ENCODE measurements at regions not wholly inside any gene's neighbourhood (a gene's known extent, or its start where the extent isn't known, plus 50 kb on each side); places are given as distances from the start of the nearest gene placed in this dataset.
"Not testable (repeated sequence)": the region's sequence is repeated elsewhere in the genome, so short reads cannot be mapped to it uniquely, and the experiment has no call there.

DNA sequence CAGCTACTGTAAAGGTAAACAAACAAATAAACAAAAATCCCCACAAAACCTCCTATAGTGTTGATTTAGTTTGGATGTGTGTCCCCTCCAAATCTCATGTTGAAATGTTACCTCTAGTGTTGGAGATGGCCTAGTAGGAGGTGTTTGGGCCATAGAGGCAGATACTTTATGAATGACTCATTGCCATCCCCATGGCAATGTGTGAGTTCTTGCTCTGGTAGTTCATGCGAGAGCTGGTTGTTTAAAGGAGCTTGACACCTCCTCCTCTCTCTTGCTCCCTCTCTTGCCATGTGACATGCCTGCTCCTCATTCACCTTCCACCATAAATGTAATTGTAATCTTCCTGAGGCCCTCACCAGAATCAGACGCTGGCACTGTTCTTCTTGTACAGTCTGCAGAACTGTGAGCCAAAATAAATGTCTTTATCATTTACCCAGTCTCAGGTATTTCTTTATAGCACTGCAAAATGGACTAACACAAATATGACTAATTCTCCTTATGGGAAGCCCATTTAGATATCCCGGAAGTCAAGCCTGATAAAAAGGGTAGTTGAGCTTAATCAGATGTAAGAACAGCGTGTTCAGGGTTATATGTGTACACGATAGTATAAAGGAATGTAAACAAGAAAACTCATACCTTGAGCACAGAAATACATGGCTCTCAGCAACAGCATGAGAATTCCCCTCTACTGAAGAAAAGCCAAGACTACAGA lies 99.1 kb downstream of the MALL start:
- WGBS, 3 donors: no CpG with 5 or more reads among the region's 5 CpGs
- H3K4me1 ChIP-seq (ENCODE audit: control insufficient read depth in 3 of 3, insufficient read depth in 2 of 3, low read depth in 1 of 3, low read length in 2 of 3); DNase-seq; H3K27ac ChIP-seq (ENCODE audit: low read depth in 1 of 3, low read length in 2 of 3); H3K27me3 ChIP-seq (ENCODE audit: control insufficient read depth in 3 of 3, insufficient read depth in 3 of 3, low read length in 3 of 3); H3K36me3 ChIP-seq (ENCODE audit: control insufficient read depth in 3 of 3, insufficient read depth in 2 of 3, low read depth in 1 of 3, low read length in 3 of 3); H3K9me3 ChIP-seq (ENCODE audit: control insufficient read depth in 2 of 2, insufficient read depth in 1 of 2, low read depth in 1 of 2, low read length in 1 of 2); FAIRE-seq; H3K4me3 ChIP-seq (ENCODE audit: low read depth in 1 of 3, low read length in 3 of 3): not testable (repeated sequence)

DNA sequence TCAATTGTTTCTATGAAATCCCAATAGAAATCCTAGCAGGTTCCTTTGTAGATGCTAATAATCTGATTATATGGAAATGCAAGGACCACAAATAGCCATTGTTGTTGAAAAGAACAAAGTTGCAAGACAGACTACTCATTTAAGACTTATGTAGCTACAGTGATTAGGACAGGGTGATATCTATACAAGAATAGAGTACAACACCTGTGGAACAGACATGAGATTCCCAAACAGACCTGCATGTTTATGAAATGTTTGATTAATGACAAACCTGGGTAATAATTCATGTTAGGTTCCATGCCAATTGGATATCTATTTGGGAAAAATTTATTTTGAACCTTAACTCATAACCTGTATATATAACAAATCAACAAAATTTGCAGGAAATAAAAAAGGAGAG lies 95.4 kb downstream of the MALL start:
- not testable (repeated sequence) for H3K4me1 ChIP-seq (ENCODE audit: control insufficient read depth in 3 of 3, insufficient read depth in 2 of 3, low read depth in 1 of 3, low read length in 2 of 3); H3K27me3 ChIP-seq (ENCODE audit: control insufficient read depth in 3 of 3, insufficient read depth in 3 of 3, low read length in 3 of 3); H3K36me3 ChIP-seq (ENCODE audit: control insufficient read depth in 3 of 3, insufficient read depth in 2 of 3, low read depth in 1 of 3, low read length in 3 of 3); H3K9me3 ChIP-seq (ENCODE audit: control insufficient read depth in 2 of 2, insufficient read depth in 1 of 2, low read depth in 1 of 2, low read length in 1 of 2); FAIRE-seq; DNase-seq; H3K4me3 ChIP-seq (ENCODE audit: low read depth in 1 of 3, low read length in 3 of 3); H3K27ac ChIP-seq (ENCODE audit: low read depth in 1 of 3, low read length in 2 of 3)

DNA sequence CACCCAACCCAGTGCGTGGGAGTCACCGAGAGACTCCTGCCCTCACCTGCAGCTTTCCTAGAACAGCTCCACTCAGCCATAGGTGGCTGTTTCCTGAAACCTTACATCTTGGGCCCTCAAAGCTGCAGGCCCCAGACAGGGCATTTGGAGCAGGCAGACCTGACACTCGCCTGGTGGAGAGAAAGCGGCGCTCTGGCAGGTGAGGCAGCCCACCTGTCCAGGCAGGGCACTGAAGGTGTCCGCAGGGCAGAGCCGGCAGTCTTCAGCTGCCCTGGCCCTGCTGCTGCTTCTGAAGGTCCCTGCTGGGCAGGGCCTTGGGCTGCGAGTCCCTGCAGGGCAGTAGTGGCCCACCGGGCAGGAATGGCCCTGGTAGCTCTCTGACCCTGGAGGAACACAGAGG lies 93.3 kb downstream of the MALL start:
- H3K4me3 ChIP-seq (ENCODE audit: low read depth in 1 of 3, low read length in 3 of 3); H3K4me1 ChIP-seq (ENCODE audit: control insufficient read depth in 3 of 3, insufficient read depth in 2 of 3, low read depth in 1 of 3, low read length in 2 of 3); H3K27ac ChIP-seq (ENCODE audit: low read depth in 1 of 3, low read length in 2 of 3); H3K36me3 ChIP-seq (ENCODE audit: control insufficient read depth in 3 of 3, insufficient read depth in 2 of 3, low read depth in 1 of 3, low read length in 3 of 3); DNase-seq; H3K27me3 ChIP-seq (ENCODE audit: control insufficient read depth in 3 of 3, insufficient read depth in 3 of 3, low read length in 3 of 3); H3K9me3 ChIP-seq (ENCODE audit: control insufficient read depth in 2 of 2, insufficient read depth in 1 of 2, low read depth in 1 of 2, low read length in 1 of 2); FAIRE-seq: not testable (repeated sequence)
- WGBS, 3 donors: 91 to 98% (median 95%) methylated on average over 5 of the region's 9 CpGs

DNA sequence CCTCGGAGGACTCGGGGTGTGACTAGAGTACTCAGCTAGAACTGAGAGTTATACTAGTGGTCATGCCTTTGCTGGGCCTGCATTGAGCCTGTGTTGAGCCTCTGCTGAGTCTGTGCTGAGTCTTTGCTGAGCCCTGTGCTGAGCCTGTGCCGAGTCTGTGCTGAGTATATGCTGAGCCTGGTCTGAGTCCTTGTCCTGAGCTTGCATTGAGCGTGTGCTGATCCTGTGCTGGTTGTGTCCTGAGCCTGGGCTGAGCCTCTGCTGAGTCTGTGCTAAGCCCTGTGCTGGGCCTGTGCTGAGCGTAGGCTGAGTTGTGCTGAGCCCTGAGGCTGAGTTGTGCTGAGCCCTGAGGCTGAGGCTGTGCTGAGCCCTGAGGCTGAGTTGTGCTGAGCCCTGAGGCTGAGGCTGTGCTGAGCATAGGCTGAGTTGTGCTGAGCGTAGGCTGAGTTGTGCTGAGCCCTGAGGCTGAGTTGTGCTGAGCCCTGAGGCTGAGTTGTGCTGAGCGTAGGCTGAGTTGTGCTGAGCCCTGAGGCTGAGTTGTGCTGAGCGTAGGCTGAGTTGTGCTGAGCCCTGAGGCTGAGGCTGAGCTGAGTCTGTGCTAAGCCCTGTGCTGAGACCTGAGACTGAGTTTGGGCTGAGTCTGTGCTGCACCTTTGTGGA lies 89.4 kb downstream of the MALL start:
- WGBS, 3 donors: 85 to 86% (median 86%) methylated on average over 4 to 5 of the region's 8 CpGs
- not testable (repeated sequence) for H3K36me3 ChIP-seq (ENCODE audit: control insufficient read depth in 3 of 3, insufficient read depth in 2 of 3, low read depth in 1 of 3, low read length in 3 of 3); FAIRE-seq

DNA sequence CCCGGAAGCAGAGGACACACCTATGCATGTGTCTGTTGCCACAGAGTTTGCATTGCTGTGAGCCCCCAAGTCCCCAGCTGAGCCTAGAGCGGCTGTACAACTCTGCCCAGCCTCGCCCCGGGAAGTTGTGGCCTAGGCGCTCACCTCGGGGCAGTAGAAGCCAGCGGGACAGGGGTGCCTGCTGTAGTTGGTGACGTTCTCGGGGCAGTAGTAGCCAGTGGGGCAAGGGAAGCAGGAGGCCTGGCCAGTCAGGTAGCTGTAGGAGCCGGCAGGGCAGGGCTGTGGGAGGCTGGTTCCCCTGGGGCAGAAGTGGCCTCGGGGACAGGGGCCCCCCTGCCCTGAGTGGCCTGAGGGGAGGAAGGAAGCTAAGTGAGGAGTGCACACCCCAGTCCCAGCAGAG lies 87.2 kb downstream of the MALL start:
- DNase-seq: not testable (repeated sequence)
- 82 to 87% (median 85%) methylated on average over 2 to 10 of the region's 11 CpGs for WGBS, 3 donors

More for the DNA sequence above, 89.4 kb downstream of the MALL start:
- not testable (repeated sequence) for DNase-seq; H3K4me1 ChIP-seq (ENCODE audit: control insufficient read depth in 3 of 3, insufficient read depth in 2 of 3, low read depth in 1 of 3, low read length in 2 of 3); H3K27me3 ChIP-seq (ENCODE audit: control insufficient read depth in 3 of 3, insufficient read depth in 3 of 3, low read length in 3 of 3); H3K27ac ChIP-seq (ENCODE audit: low read depth in 1 of 3, low read length in 2 of 3); H3K4me3 ChIP-seq (ENCODE audit: low read depth in 1 of 3, low read length in 3 of 3); H3K9me3 ChIP-seq (ENCODE audit: control insufficient read depth in 2 of 2, insufficient read depth in 1 of 2, low read depth in 1 of 2, low read length in 1 of 2)

DNA sequence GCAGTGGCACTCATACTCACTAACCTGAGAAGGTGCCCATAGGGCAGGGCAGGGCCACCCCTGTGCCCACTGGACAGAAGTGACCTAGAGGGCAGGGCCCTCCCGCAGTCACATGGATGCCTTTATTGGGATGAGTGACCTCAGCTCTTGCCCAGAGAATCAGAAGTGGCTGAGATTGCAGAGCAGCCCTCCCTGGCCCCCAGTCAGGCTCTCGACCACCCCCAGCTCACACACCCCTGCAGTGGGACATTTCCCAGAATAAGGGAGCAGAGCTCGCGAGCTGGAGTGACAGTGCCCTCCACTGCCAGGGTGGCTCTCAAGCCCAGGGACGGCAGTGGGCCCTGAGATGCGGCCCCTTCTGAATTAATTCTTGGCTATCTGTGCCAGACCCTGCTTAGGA lies 84.7 kb downstream of the MALL start:
- H3K9me3 ChIP-seq (ENCODE audit: control insufficient read depth in 2 of 2, insufficient read depth in 1 of 2, low read depth in 1 of 2, low read length in 1 of 2); H3K4me3 ChIP-seq (ENCODE audit: low read depth in 1 of 3, low read length in 3 of 3); H3K27me3 ChIP-seq (ENCODE audit: control insufficient read depth in 3 of 3, insufficient read depth in 3 of 3, low read length in 3 of 3); FAIRE-seq; H3K36me3 ChIP-seq (ENCODE audit: control insufficient read depth in 3 of 3, insufficient read depth in 2 of 3, low read depth in 1 of 3, low read length in 3 of 3); H3K27ac ChIP-seq (ENCODE audit: low read depth in 1 of 3, low read length in 2 of 3); H3K4me1 ChIP-seq (ENCODE audit: control insufficient read depth in 3 of 3, insufficient read depth in 2 of 3, low read depth in 1 of 3, low read length in 2 of 3); DNase-seq: not testable (repeated sequence)
- 83 to 92% (median 90%) methylated on average over 3 of the region's 6 CpGs for WGBS, 3 donors

More for the DNA sequence above, 87.2 kb downstream of the MALL start:
- not testable (repeated sequence) for H3K27me3 ChIP-seq (ENCODE audit: control insufficient read depth in 3 of 3, insufficient read depth in 3 of 3, low read length in 3 of 3); H3K9me3 ChIP-seq (ENCODE audit: control insufficient read depth in 2 of 2, insufficient read depth in 1 of 2, low read depth in 1 of 2, low read length in 1 of 2); H3K4me3 ChIP-seq (ENCODE audit: low read depth in 1 of 3, low read length in 3 of 3); H3K36me3 ChIP-seq (ENCODE audit: control insufficient read depth in 3 of 3, insufficient read depth in 2 of 3, low read depth in 1 of 3, low read length in 3 of 3); FAIRE-seq; H3K27ac ChIP-seq (ENCODE audit: low read depth in 1 of 3, low read length in 2 of 3); H3K4me1 ChIP-seq (ENCODE audit: control insufficient read depth in 3 of 3, insufficient read depth in 2 of 3, low read depth in 1 of 3, low read length in 2 of 3)

DNA sequence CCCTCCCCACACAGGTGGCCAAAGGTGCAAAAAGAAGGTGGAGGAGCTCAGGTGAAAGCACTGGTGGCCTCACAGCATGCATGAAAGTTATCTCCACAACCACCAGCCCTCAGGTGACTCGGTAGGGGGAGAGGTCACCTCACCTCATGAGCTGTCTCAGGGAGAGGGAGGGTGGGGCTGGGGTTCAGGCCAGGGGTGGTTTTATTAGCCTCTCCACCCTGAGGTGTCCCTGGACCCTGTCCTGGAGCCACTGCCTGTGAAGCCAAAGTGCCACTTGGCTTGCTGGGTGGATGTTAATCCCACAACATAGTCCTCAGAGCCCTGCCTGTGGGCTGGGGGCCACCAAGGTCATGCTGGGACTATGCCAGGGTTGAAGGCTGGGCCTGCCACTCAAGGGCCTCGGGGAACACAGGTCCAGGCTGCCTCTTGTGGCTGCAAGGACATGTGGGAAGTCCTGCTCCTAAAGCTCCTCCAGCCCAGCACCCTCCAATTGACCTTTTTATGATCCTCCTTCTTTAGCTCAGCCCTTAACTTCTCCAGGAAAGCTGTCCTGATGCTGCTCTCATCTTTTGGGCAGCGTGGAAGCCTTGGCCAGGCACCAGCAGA lies 83.8 kb downstream of the MALL start:
- FAIRE-seq: peak; percentile 41
- not testable (repeated sequence) for H3K36me3 ChIP-seq (ENCODE audit: control insufficient read depth in 3 of 3, insufficient read depth in 2 of 3, low read depth in 1 of 3, low read length in 3 of 3); H3K9me3 ChIP-seq (ENCODE audit: control insufficient read depth in 2 of 2, insufficient read depth in 1 of 2, low read depth in 1 of 2, low read length in 1 of 2); H3K4me1 ChIP-seq (ENCODE audit: control insufficient read depth in 3 of 3, insufficient read depth in 2 of 3, low read depth in 1 of 3, low read length in 2 of 3); DNase-seq; H3K27ac ChIP-seq (ENCODE audit: low read depth in 1 of 3, low read length in 2 of 3); H3K4me3 ChIP-seq (ENCODE audit: low read depth in 1 of 3, low read length in 3 of 3); H3K27me3 ChIP-seq (ENCODE audit: control insufficient read depth in 3 of 3, insufficient read depth in 3 of 3, low read length in 3 of 3)
- no CpG with 5 or more reads among the region's 3 CpGs for WGBS, 3 donors
